PC-9 (cell line): ENCODE measurements at regions not wholly inside any gene's neighbourhood (a gene's known extent, or its start where the extent isn't known, plus 50 kb on each side); places are given as distances from the start of the nearest gene placed in this dataset.

ENCODE experiments used
- EZH2 ChIP-seq: fragments of 200-600 bp; sonication (generic); IDR thresholded peaks from 2 replicates; pipeline ENCODE4 v1.8.0; 2017; ENCODE audit warnings: antibody characterized with exemption, low read depth
- TF ChIP-seq, protein P1 (sequence below): fragments of 200-600 bp; sonication (generic); conservative IDR thresholded peaks from 2 replicates; pipeline ENCODE4 v1.6.1; 2017; ENCODE audit warnings: mixed run types, antibody characterized with exemption, mild to moderate bottlenecking, moderate library complexity

DNA sequence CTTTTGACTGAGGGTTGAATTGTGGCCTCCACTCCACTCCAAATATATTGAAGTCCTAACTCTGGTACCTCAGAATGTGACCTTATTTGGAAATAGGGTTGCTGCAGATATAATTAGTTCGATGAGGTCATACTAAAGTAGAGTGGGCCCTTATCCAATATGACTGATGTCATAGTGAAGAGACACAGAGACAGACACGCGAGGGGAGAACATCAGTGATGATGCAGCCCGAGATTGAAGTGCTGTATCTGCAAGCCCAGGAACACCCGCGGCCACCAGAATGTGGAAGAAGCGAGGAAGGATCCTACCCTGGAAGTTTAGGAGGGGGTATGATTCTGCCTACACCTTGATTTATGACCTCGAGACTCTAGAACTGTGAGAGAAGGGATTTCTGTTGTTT is 279.0 kb downstream of the ANKRD50 start:
- TF ChIP-seq, protein P1, sequence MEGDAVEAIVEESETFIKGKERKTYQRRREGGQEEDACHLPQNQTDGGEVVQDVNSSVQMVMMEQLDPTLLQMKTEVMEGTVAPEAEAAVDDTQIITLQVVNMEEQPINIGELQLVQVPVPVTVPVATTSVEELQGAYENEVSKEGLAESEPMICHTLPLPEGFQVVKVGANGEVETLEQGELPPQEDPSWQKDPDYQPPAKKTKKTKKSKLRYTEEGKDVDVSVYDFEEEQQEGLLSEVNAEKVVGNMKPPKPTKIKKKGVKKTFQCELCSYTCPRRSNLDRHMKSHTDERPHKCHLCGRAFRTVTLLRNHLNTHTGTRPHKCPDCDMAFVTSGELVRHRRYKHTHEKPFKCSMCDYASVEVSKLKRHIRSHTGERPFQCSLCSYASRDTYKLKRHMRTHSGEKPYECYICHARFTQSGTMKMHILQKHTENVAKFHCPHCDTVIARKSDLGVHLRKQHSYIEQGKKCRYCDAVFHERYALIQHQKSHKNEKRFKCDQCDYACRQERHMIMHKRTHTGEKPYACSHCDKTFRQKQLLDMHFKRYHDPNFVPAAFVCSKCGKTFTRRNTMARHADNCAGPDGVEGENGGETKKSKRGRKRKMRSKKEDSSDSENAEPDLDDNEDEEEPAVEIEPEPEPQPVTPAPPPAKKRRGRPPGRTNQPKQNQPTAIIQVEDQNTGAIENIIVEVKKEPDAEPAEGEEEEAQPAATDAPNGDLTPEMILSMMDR = no peak
- TF ChIP-seq EZH2 = no peak
